Sigmoid colon (tissue), 6 donors: ENCODE measurements at regions not wholly inside any gene's neighbourhood (a gene's known extent, or its start where the extent isn't known, plus 50 kb on each side); places are given as distances from the start of the nearest gene placed in this dataset.

Source experiments
- DNase-seq: peaks from one replicate; pipeline ENCODE4 v3.0.0-alpha.2; 2019
- H3K27ac ChIP-seq, 4 donors: fragments of 200-600 bp; sonication (generic); one replicate each; pipeline ENCODE4 v1.5.1; 2016 to 2019; ENCODE audit warnings: mild to moderate bottlenecking in 1 of 4
- H3K27me3 ChIP-seq, 3 donors: fragments of 200-600 bp; sonication (generic); one replicate each; pipeline ENCODE4 v1.5.1; 2019; ENCODE audit warnings: mild to moderate bottlenecking in 1 of 3
- H3K36me3 ChIP-seq, 4 donors: fragments of 200-600 bp; sonication (generic); one replicate each; pipeline ENCODE4 v1.5.1; 2016 to 2019
- H3K4me1 ChIP-seq, 4 donors: fragments of 200-600 bp; sonication (generic); one replicate each; pipeline ENCODE4 v1.5.1; 2017 to 2019
- H3K4me3 ChIP-seq, 4 donors: fragments of 200-600 bp; sonication (generic); one replicate each; pipeline ENCODE4 v1.5.1; 2017 to 2019; ENCODE audit warnings: mild to moderate bottlenecking in 2 of 4, moderate library complexity in 1 of 4
- H3K9me3 ChIP-seq, 4 donors: fragments of 200-600 bp in 3 of 4; sonication (generic) in 3 of 4; one replicate each; pipeline versions ENCODE4 v1.5.1 to v1.6.1; 2013 to 2019
- CTCF ChIP-seq, 4 experiments: fragments of 450-650 bp in 3 of 4; fragments of 200-600 bp in 1 of 4; IDR thresholded peaks; one replicate each; pipeline ENCODE4 v1.5.1; 2016 to 2019; ENCODE audit warnings: antibody characterized with exemption in 4 of 4, mild to moderate bottlenecking in 3 of 4, moderate library complexity in 2 of 4
- EP300 ChIP-seq, 4 donors: sonication (generic); formaldehyde crosslinking; IDR thresholded peaks; one replicate each; pipeline ENCODE4 v1.6.1; 2017; ENCODE audit warnings: antibody characterized with exemption in 4 of 4
- POLR2A ChIP-seq, 2 donors: fragments of 450-650 bp; IDR thresholded peaks; one replicate each; pipeline ENCODE4 v1.6.1; 2016; ENCODE audit warnings: antibody characterized with exemption in 2 of 2, mild to moderate bottlenecking in 2 of 2, moderate library complexity in 2 of 2
- POLR2AphosphoS5 ChIP-seq, 4 donors: sonication (generic); formaldehyde crosslinking; IDR thresholded peaks; one replicate each; pipeline ENCODE4 v1.6.1; 2017; ENCODE audit warnings: antibody characterized with exemption in 4 of 4
- WGBS, 2 donors: extraction: QIAGEN DNeasy Blood & Tissue Kit; methylation state at CpG; one replicate each; pipeline ENCODE4 v1.1.7; 2013; 5-methylcytosine and 5-hydroxymethylcytosine counted together
- intact Hi-C: fragments of 100-400 bp; cut with DNase I; formaldehyde crosslinking; loops from one replicate; pipeline ENCODE4 v1.15.1; 2023
- donor health status: healthy with polysubstance abuse.
- donor health status: healthy.

DNA sequence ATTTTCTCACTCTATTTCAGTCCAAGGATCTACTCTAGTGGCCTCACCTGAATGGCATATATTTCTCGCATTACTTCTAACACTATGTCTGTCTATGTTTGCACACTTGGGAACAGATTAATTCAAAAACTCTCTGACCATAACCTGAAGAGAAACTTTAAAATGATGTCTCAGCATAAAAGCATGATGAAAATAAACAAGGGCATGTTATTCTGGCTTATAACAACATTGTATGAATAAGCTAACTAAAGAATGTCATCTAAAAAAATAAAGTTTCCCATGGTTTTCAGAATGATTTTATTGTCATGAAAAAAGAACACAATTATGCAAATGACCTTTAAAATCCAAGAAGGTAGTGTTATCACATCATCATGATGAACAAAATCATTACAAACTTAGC, 85.5 kb upstream of the ROBO2 start:
- no peaks in the 10 kb centered on the region for H3K9me3 ChIP-seq
- 87 to 88% methylated on average over 1 of the region's 1 CpG for WGBS, 2 donors
- TF ChIP-seq EP300 (IDR thresholded peaks at IDR 0.05): no peak
- TF ChIP-seq POLR2A (IDR thresholded peaks at IDR 0.05): no peak
- no peak for TF ChIP-seq POLR2AphosphoS5 (IDR thresholded peaks at IDR 0.05)
- TF ChIP-seq CTCF (IDR thresholded peaks at IDR 0.05): no peak
- H3K27ac ChIP-seq: no peak overlapping the region
- no peak for DNase-seq
- no peaks in the 10 kb centered on the region for H3K27me3 ChIP-seq
- H3K36me3 ChIP-seq: no peaks in the 10 kb centered on the region
- intact Hi-C loops: no loop called here
- H3K4me1 ChIP-seq: no peaks in the 10 kb centered on the region
- H3K4me3 ChIP-seq: no peak overlapping the region

DNA sequence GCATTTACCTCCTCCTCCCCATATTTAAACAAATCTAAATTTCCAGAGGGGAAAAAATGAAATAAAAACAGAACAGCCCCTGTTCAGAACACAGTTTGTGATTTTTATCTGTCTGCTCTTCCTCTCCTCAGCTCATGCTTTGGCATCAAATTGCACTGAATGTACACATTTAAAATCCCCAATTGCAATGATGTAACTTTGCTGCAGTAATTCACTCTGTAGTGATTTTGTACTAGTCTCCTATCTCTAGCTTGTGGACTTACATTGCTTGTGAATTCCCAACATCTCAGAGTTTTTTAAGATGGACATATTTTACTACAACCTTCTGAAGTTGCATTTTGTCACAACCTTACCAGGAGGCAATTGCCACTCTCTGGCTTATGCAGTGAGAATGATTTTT, 81.6 kb upstream of the ROBO2 start:
- Histone ChIP-seq H3K36me3 (no peaks in the 10 kb centered on the region), H3K27me3 (no peaks in the 10 kb centered on the region), H3K4me3 (no peak overlapping the region), H3K27ac (no peak overlapping the region), H3K9me3 (no peaks in the 10 kb centered on the region), H3K4me1 (no peaks in the 10 kb centered on the region)
- DNase-seq: no peak
- no peak for TF ChIP-seq CTCF (IDR thresholded peaks at IDR 0.05)
- TF ChIP-seq EP300 (IDR thresholded peaks at IDR 0.05): no peak
- no peak for TF ChIP-seq POLR2A (IDR thresholded peaks at IDR 0.05)
- no peak for TF ChIP-seq POLR2AphosphoS5 (IDR thresholded peaks at IDR 0.05)
- intact Hi-C loops: no loop called here

DNA sequence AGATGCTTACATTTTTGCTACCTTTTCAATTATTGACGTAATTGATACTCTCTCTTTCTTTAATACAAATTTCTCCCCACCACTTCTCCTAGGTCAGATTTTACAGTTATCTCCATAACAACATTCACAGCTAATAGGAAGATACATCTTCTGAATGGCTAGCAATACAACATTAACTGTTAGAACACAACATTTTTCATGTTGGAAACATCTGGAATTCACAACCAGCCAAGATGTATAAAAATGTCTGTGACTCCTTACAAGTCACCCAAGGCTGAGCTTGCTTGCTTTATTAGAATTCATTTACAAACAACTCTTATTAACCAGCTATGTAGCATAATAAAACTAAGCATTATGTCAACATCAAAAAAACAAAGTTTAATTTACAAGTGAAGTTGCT, 81.0 kb upstream of the ROBO2 start:
- 85 to 88% methylated on average over 1 of the region's 1 CpG for WGBS, 2 donors
- no peaks in the 10 kb centered on the region for H3K4me1 ChIP-seq
- H3K4me3 ChIP-seq: no peak overlapping the region
- H3K27ac ChIP-seq: no peak overlapping the region
- no peak for DNase-seq
- intact Hi-C loops: no loop called here
- no peak for TF ChIP-seq CTCF (IDR thresholded peaks at IDR 0.05)
- TF ChIP-seq POLR2A (IDR thresholded peaks at IDR 0.05): no peak
- no peak for TF ChIP-seq POLR2AphosphoS5 (IDR thresholded peaks at IDR 0.05)
- TF ChIP-seq EP300 (IDR thresholded peaks at IDR 0.05): no peak
- H3K27me3 ChIP-seq: no peaks in the 10 kb centered on the region
- no peaks in the 10 kb centered on the region for H3K36me3 ChIP-seq
- H3K9me3 ChIP-seq: no peaks in the 10 kb centered on the region

DNA sequence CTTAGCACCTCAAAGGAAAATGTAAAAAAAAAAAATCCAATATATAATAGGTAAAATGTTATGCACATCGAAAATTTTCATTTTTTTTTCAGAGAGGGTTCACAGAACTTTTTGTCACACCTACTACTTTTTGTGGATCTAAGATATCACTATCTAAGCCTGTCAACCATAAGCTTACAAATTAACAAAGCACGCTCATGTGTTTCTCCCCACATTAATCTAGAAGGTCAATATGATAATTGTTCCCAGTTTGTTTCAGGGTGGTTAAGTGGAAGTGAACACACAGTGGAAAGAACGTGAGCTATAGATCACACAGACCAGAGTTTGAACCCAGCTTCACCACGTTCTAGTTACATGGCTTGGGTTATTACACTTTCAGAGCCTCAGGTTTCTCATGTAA, 78.6 kb upstream of the ROBO2 start:
- Histone ChIP-seq H3K27me3 (no peaks in the 10 kb centered on the region), H3K9me3 (no peaks in the 10 kb centered on the region), H3K4me1 (no peaks in the 10 kb centered on the region), H3K36me3 (no peaks in the 10 kb centered on the region), H3K4me3 (no peak overlapping the region), H3K27ac (no peak overlapping the region)
- intact Hi-C loops: no loop called here
- 77 to 85% methylated on average over 4 of the region's 4 CpGs for WGBS, 2 donors
- no peak for DNase-seq
- TF ChIP-seq POLR2A (IDR thresholded peaks at IDR 0.05) (no peak), EP300 (IDR thresholded peaks at IDR 0.05) (no peak), POLR2AphosphoS5 (IDR thresholded peaks at IDR 0.05) (no peak), CTCF (IDR thresholded peaks at IDR 0.05) (no peak)

- WGBS, 2 donors: 83 to 87% methylated on average over 4 of the region's 4 CpGs
- Histone ChIP-seq H3K36me3 (no peaks in the 10 kb centered on the region), H3K27me3 (no peaks in the 10 kb centered on the region), H3K4me3 (no peak overlapping the region), H3K4me1 (no peaks in the 10 kb centered on the region), H3K9me3 (no peaks in the 10 kb centered on the region), H3K27ac (no peak overlapping the region)
- TF ChIP-seq POLR2AphosphoS5 (IDR thresholded peaks at IDR 0.05): no peak
- no peak for TF ChIP-seq POLR2A (IDR thresholded peaks at IDR 0.05)
- no peak for TF ChIP-seq EP300 (IDR thresholded peaks at IDR 0.05)
- TF ChIP-seq CTCF (IDR thresholded peaks at IDR 0.05): no peak
- intact Hi-C loops: no loop called here
- no peak for DNase-seq
Observed at GRCh38 chr3:76965122-76965725, 74.7 kb upstream of the ROBO2 start.
